ENCODE measurements at regions not wholly inside any gene's neighbourhood (a gene's known extent, or its start where the extent isn't known, plus 50 kb on each side); places are given as distances from the start of the nearest gene placed in this dataset.

GRCh38 chr6:163940705-163941623, 526.4 kb downstream of the QKI start (continued):
- TF ChIP-seq PBX2 (CRISPR knock-in tag; IDR thresholded peaks at IDR 0.05; ENCODE audit: low read depth): no peak
- 0 out of 2 replicates have a peak, but pooled peaks have one; percentile 21 for TF ChIP-seq PBX2 (tag; conservative IDR thresholded peaks at IDR 0.05; ENCODE audit: low read depth)
- no peak for TF ChIP-seq PRPF4 (IDR thresholded peaks at IDR 0.05; ENCODE audit: insufficient read depth, low read depth, low read length, poor library complexity, severe bottlenecking)
- TF ChIP-seq BHLHE40 (IDR thresholded peaks at IDR 0.05; ENCODE audit: low read length): no peak
- TF ChIP-seq ARNT (IDR thresholded peaks at IDR 0.05): no peak
- peak; percentile 74; the same call in 1 of the 2 replicates for TF ChIP-seq ZNF395 (CRISPR knock-in tag; IDR thresholded peaks at IDR 0.05)
- no peak for TF ChIP-seq RBM14 (IDR thresholded peaks at IDR 0.05; ENCODE audit: borderline replicate concordance, insufficient read depth, low read depth, low read length)
- no peak for TF ChIP-seq MAFK (IDR thresholded peaks at IDR 0.05; ENCODE audit: low read length)
- peak; percentile 68; the same call in 1 of the 2 replicates for TF ChIP-seq ARID3B (CRISPR knock-in tag; IDR thresholded peaks at IDR 0.05; ENCODE audit: borderline replicate concordance)
- TF ChIP-seq THAP7 (CRISPR knock-in tag; IDR thresholded peaks at IDR 0.05): no peak
- TF ChIP-seq HNRNPK (IDR thresholded peaks at IDR 0.05; ENCODE audit: low read depth, low read length, poor library complexity, severe bottlenecking): no peak
- no peak for TF ChIP-seq ZNF707 (CRISPR knock-in tag; conservative IDR thresholded peaks at IDR 0.05)
- TF ChIP-seq HDAC6 (IDR thresholded peaks at IDR 0.05; ENCODE audit: low read depth, low read length): no peak
- TF ChIP-seq NR2C1 (IDR thresholded peaks at IDR 0.05): no peak
- peak; percentile 78 for TF ChIP-seq NR2C1 (tag; IDR thresholded peaks at IDR 0.05)
- peak; percentile 95 for TF ChIP-seq ZBTB9 (CRISPR knock-in tag; IDR thresholded peaks at IDR 0.05)
- TF ChIP-seq RFX1 (IDR thresholded peaks at IDR 0.05): peak; percentile 32; the same call in 1 of the 2 replicates
- peak; percentile 92 for TF ChIP-seq KLF6 (CRISPR knock-in tag; IDR thresholded peaks at IDR 0.05; ENCODE audit: borderline replicate concordance)
- 0 out of 2 replicates have a peak, but pooled peaks have one; percentile 23 for TF ChIP-seq ZNF347 (CRISPR knock-in tag; IDR thresholded peaks at IDR 0.05; ENCODE audit: low read depth)
- peak; percentile 87 for TF ChIP-seq BACH1 (tag; IDR thresholded peaks at IDR 0.05)

Measured in K562 (cell line).